ENCODE measurements at regions not wholly inside any gene's neighbourhood (a gene's known extent, or its start where the extent isn't known, plus 50 kb on each side); places are given as distances from the start of the nearest gene placed in this dataset.

- no peak for DNase-seq
Measured at GRCh38 chr2:8028436-8028835, 653.4 kb upstream of the ID2 start.

- no peak for DNase-seq
Measured at GRCh38 chr2:8028981-8029380, 652.9 kb upstream of the ID2 start.

DNA sequence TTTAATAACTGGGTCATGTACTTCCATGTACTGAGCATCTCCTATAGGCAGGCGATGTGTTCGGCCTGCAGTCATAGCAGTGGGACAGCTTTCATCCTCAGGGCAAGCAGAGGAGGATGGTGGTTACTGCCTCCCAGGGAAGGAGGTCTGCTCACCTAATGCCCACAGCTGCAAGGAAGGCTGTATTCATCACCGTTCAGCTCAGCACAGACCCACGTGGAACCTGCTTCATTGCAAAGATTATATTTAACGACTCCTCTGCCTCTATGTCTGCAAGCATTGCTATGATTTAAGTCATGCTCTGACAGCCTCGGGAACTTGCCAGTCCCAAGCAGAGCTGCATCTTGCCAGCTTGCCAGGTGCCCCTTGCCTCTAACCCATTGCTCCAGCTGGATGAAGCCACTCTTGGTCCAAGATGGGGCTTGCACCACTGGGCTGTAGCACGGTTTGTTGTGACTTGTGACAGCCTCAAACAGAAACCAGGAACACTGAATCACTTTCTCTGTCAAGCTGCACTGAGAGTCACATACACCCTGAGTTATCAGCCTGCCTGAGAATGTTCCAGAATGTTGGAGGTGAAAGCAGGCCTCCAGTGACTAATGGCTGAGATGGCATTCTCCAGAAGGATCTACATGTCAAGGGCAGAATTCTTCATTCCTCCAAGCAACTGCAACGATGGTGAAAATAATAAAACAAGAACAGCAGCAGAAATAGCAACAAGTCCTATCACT lies 651.1 kb upstream of the ID2 start:
- no peak for DNase-seq

- DNase-seq = no peak
Measured at GRCh38 chr2:8031370-8031769, 650.5 kb upstream of the ID2 start.

- DNase-seq = no peak
Measured at GRCh38 chr2:8033546-8034096, 648.2 kb upstream of the ID2 start.

DNA sequence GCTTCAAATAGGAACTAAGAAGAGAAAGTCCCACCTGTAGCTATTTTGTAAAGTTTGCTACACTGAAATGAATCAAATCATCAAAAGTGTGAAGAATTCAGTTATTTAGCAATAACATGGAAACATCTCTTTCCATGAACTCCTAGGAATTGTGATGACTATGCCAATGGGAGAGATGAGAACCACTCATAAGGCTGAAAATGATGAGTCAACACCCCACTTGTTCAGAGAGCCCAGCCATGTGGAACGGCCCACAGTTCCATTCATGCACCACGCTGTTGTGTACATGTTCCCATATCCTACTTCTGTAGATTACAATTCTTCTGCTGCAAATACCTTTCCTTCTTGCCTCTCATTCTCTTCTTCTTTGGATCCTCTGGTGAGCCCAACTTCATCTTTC lies 645.5 kb upstream of the ID2 start:
- DNase-seq = no peak

GRCh38 chr2:8039732-8040131 lies 642.1 kb upstream of the ID2 start:
- DNase-seq = no peak

DNA sequence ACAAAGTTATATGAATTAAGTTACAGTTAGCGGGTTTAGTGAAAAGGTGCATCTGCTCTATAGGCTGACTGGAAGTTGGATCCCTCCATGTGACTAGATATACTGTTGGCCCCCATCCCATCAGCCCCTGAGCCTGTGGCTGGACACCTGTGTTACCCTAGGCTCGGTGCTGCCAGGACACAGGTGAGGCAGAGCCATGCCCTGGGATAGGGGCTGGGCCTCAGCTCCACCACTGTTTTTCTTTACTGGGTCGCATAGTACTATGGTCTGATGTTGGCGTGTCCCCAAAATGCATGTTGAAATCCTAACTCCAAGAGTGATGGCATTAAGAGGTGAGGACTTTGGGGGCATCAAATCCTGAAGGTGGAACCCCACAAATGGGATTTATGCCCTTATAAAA lies 638.6 kb upstream of the ID2 start:
- no peak for DNase-seq

- no peak for DNase-seq
Measured at GRCh38 chr2:8044046-8044594, 637.7 kb upstream of the ID2 start.

DNA sequence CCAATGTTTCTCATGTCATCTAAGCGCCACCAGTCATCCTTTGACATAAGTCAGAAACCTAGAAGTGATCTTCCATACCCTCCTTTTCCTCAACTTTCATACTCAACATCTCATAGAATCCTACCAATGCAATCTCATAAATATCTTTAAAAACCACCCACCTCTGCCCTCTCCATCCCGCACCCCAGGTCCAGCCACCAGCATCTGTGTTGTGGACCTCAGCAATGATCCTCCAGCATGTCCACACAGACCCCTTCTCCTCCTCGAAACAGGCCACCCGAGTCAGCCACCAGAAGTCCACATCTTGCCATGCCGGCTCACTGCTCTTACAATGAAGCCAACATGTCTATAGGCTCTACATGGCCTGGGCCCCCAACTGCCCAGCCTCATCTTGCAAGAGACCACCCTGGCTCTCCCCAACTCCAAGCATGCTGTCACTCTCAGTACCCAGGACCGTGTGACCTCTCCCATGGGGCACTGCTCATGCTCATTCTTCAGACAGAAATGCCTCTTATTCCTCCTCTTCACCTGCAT lies 636.7 kb upstream of the ID2 start:
- no peak for DNase-seq

GRCh38 chr2:8046849-8047248 lies 635.0 kb upstream of the ID2 start:
- DNase-seq = no peak

- no peak for DNase-seq
Measured at GRCh38 chr2:8049176-8049575, 632.7 kb upstream of the ID2 start.

GRCh38 chr2:8049851-8050571 lies 631.8 kb upstream of the ID2 start:
- DNase-seq = no peak

DNA sequence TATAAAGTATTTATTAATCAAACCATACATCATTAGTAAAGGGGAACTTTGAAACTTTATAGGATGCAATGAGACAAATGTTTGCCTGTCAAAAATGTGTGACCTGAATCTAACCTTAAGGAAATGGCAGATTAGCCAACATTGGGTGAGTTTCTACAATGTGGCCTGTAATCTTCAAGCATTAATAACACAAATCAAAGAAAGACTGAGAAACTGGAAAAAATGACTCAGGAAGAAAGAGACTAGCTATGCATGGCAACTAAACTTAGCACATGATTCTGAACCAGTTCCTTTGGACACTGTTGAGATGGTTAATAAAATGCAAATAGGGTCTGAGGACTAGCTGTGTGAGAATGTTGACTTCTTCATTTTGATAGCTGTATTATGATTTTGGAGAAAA lies 628.6 kb upstream of the ID2 start:
- no peak for DNase-seq

GRCh38 chr2:8054070-8054469 lies 627.8 kb upstream of the ID2 start:
- DNase-seq = no peak

DNA sequence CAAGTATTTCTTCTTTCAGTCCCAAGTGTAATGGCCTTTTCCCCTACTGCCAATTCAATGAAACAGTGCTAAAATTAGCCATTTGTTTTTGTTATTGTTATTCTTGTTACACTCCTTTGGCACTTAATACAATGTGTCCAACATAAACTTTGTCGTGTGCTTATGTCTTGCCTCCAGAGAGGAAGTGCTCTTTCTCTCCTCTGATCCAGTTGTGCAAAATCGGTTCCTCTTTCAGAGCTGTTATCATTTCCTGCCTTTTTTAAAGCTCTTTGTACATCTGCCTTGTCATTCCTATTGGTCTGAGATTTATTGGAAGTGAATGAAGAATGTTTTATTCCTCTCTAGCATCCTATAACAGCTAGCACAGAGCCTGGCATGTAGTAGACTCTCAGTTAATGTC lies 623.2 kb upstream of the ID2 start:
- DNase-seq = peak; percentile 58

GRCh38 chr2:8059255-8059654 lies 622.6 kb upstream of the ID2 start:
- DNase-seq = no peak

DNA sequence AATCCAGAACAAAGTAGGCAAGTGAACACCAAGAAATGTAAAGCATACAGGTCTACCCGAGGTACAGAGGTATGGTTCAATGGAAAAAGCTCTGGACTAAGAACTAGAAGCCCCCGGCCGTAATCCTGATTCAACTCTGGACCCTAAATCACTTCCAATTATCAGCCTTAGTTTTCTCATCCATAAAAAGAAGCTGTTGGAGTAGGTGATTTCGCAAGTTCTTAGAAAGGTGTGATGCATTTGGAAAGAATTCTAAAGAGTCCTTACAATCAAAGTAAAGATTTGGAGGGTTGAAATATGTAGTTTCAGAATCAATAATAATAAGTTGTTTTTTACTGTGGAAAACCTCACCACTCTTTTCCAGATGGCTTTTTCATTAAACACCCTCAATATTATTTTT lies 622.1 kb upstream of the ID2 start:
- no peak for DNase-seq

GRCh38 chr2:8061219-8061618 lies 620.6 kb upstream of the ID2 start:
- DNase-seq = no peak

GRCh38 chr2:8064603-8065002 lies 617.3 kb upstream of the ID2 start:
- no peak for DNase-seq

- no peak for DNase-seq
Measured at GRCh38 chr2:8065191-8065590, 616.7 kb upstream of the ID2 start.

DNA sequence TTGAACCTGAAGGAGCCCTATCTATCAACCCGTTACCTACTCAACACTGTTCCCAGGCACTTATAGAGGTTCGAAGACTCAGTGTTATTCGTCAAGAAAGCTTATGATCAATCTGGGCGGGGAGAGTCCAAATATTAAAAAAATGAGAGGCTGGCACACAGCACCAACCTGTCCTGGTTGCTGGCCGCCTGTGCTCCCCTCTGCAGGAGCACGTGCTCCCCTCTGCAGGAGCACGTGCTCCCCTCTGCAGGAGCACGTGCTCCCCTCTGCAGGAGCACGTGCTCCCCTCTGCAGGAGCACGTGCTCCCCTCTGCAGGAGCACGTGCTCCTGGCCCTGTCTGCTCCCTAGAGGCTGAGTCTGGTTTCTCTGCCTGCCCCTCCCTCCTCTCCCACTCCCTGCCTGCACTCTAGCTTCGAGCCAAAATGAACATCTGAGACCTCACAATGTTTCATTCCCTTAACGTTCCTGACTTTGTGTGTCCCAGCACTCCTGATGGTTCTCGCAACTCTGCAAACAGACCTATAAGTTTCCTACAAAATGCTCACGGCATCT lies 614.0 kb upstream of the ID2 start:
- DNase-seq = no peak

DNA sequence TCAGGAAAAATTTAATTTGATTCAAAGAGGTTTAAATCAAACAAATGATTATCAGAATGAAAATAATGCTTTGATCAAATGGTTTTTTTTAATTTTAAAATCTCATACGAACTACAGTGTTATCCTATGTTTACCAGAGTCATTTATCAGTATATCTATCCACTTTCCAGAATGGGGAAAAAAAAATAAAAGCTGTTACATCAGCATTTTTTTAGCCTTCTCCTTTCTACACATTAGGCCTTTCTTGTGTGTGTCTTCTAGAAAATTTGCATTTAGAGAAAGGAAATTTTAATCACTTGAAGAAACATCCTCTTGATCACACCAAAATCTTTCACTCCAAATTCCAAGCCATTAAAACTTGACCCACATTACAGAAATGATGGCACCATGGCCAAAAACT lies 608.9 kb upstream of the ID2 start:
- no peak for DNase-seq

DNA sequence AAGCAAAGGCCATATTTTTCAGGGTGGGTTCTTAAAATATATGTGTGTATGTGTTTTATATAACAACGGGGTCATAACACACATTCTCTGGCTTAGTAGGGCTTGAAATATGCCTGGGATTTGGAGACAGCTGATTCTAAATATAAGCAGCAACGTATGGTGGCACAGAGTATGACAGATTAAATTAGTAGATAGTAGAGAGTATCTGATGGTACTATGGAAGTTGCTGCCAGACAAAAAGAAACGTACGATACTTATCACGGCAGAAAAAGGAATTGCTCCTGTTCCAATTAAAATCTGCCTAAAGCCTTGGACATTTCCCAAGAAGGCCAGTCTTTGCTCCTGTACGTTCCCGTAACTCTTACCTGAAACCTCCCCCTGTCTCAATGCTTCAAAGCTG lies 607.9 kb upstream of the ID2 start:
- DNase-seq = no peak

All from hematopoietic multipotent progenitor cell treated with erythropoietin and hydrocortisone succinate and interleukin-3 and kit ligand, for 6 days (in vitro differentiated cells).